Suppressor macrophage treated with lipopolysaccharide for 1 hour (primary cell): ENCODE measurements at regions not wholly inside any gene's neighbourhood (a gene's known extent, or its start where the extent isn't known, plus 50 kb on each side); places are given as distances from the start of the nearest gene placed in this dataset.
"Not testable (repeated sequence)": the region's sequence is repeated elsewhere in the genome, so short reads cannot be mapped to it uniquely, and the experiment has no call there.

Source experiments
- DNase-seq, 3 donors: peaks; one replicate each; pipeline ENCODE4 v3.0.0-alpha.2; 2020 to 2022

DNA sequence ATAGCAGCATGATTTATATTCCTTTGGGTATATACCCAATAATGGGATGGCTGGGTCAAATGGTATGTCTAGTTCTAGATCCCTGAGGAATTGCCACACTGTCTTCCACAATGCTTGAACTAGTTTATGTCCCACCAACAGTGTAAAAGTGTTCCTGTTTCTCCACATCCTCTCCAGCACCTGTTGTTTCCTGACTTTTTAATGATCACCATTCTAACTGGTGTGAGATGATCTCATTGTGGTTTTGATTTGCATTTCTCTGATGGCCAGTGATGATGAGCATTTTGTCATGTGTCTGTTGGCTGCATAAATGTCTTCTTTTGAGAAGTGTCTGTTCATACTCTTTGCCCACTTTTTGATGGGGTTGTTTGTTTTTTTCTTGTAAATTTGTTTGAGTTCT is 54.0 kb upstream of the GPR89A start:
- DNase-seq, result not testable (repeated sequence)

GRCh38 chr1:145545055-145545454 is 62.7 kb upstream of the GPR89A start:
- DNase-seq, result no peak

DNA sequence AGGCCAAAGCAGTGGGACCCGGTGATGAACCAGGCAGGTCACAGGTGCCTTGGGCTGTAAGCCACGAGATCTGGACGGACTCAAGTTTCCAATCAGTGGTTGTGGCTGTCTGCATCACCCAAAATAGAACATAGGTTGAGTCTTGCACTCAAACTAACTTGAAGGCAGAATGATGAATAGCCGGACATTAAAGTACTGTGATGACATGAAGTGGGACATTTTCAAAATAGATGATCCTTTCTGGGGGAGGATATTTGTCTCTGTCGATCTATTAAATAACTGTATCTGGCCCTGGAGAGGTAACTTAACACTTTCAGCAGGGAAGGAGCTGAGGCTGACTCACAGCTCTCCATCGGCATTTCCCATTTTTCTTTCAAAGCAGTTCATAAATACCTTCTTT is 66.1 kb upstream of the GPR89A start:
- DNase-seq, result not testable (repeated sequence)

DNA sequence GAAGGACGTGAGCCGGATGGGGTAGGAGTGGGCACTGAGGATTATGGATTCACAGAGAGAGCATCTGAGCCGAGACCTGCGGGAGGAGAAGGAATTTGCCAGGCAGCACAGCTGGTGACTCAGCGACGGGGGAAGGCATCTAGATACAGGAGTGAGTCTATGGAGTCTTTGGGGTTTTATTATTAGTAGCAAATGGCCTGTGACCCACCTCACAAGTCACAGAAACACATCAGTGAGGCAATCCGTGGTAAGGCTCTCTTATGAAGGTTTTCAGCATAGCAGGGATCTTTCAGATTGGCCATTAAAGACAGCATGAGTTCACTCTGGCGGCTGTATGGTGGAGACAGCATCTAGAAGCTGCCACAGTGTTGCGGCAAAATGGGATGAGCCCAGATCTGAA is 66.5 kb upstream of the GPR89A start:
- DNase-seq, result not testable (repeated sequence)

DNA sequence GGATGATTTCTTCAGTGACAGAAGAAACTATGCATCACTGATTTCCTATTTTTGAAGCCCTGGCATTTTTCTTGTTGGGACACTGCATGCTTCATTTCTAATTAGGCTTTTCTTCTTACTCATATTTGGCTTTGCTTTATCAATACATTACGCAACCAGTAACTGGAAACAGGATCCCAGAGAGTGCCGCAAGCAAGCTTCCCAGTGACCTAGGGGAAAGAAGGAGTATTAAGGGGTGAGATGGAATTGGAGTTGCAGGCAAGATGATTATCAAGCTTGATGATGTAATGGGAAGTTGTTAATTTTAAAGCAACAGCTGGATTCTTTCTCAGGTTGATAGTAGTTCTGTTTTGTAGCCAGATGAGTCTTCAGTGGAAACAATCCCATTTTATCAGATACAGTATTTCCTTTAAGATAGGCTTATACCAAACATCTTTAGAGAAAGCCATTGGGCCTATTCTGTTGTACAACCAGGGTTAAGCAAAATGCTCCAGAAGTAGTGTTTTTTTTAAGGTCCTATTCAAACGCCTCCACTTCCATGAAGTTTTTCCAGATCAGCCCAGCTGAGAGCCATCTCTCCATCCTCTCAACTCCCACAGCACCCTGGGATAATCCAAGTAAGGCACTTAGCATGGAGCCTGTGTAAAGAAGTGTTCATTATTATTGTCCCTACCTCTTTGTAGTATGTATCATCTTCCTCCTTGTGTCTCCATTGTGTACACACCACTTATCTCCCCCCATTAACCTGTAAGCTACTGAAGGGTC is 69.5 kb upstream of the GPR89A start:
- DNase-seq, result not testable (repeated sequence)

- not testable (repeated sequence) for DNase-seq
Measured at GRCh38 chr1:145537003-145537402, 70.8 kb upstream of the GPR89A start.

- not testable (repeated sequence) for DNase-seq
Measured at GRCh38 chr1:145535461-145535860, 72.3 kb upstream of the GPR89A start.

DNA sequence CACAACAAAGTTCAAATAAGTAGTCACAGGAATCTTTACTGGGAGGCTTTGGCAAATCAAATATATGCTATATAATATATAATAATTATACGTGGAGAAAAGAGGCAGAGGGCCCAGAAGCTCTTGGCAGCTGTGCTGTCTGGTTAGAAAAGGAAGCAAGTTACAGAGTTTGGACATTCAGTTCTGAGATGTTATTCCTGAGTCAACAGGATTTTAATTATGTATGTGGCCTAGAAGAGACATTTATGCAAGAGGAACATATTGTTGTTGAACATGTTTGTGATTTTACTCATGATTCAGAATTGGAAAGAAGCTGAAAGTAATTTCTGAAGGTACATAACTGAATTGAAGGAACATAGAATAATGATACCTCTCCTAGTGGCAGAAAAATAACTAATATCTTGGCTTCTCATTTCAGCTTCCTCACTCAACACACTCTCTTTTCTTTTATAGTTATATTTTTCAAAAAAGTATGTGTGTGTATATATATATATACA is 79.7 kb upstream of the GPR89A start:
- not testable (repeated sequence) for DNase-seq

- DNase-seq, result not testable (repeated sequence)
Measured at GRCh38 chr1:145520159-145520558, 87.6 kb upstream of the GPR89A start.

DNA sequence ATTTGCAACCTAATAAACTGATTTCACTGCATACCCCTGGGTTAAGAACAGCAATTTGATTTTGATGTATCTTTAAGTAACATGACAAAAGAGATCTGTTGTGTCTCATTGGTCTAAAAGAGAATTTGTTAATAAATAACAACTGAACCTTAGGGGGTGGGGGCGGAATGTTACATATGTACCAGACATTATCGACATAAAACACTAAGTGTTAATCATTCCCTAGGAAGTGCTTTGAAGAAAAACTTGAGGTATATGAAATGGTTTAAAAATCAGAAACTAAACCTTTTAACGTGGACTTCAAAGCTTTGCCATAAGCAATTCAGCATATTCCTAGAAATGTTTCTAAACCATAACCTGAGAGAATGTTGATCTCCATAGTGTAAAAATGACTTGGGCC is 88.5 kb upstream of the GPR89A start:
- DNase-seq, result not testable (repeated sequence)

DNA sequence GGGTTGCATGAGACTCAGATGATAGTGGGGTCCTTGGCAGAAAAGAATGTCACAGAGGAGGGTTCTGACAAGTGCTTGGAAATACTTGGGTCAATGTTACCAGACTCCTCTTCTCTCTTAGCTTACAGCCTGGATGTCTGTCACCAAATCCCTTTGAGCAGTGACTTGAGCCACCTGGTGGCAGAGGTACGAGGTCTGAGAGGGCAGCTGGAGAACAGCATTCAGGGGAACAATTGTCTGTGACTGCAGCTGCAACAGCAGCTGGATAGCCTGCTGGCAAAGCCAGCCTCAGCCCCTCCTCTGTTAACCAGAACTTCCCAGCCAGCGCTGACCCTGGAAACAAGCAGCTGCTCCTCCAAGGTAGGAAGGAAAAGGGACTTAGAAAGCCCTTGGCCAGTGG is 87.6 kb upstream of the NBPF20 start:
- DNase-seq, result not testable (repeated sequence)

- DNase-seq, result not testable (repeated sequence)
Measured at GRCh38 chr1:145508053-145508452, 82.7 kb upstream of the NBPF20 start.

- not testable (repeated sequence) for DNase-seq
Measured at GRCh38 chr1:145505663-145506647, 80.6 kb upstream of the NBPF20 start.

GRCh38 chr1:145504834-145505413 is 79.5 kb upstream of the NBPF20 start:
- DNase-seq, result not testable (repeated sequence)

DNA sequence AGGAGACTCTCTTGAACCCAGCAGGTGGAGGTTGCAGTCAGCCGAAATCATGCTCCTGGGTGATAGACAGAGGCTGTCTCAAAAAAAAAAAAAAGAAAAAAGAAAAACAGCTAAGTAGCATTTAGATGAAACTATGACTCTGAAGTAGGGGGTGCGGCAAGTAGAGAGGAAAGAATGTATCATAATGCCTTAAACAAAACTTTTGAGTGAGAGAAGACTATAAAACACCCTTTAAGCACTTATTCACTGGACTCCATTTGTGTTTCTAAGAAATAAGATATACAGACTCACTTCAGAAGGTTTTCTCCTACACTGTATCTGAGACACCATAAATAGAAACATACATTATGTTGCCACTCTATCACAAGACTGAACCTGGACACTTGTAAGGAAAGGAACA is 78.9 kb upstream of the NBPF20 start:
- not testable (repeated sequence) for DNase-seq

DNA sequence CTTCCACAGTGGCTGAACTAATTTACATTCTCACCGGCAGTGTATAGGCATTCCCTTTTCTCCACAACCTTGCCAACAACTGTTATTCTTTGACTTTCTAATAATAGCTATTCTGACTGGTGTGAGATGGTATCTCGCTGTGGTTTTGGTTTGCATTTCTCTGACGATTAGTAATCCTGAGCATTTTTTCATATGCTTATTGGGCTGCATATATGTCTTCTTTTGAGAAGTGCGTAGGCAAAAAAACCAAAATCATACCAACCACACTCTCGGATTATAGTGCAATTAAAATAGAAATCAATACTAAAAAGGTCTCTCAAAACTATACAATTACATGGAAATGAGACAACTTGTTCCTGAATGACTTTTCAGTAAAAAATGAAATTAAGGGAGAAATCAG is 74.8 kb upstream of the NBPF20 start:
- not testable (repeated sequence) for DNase-seq

DNA sequence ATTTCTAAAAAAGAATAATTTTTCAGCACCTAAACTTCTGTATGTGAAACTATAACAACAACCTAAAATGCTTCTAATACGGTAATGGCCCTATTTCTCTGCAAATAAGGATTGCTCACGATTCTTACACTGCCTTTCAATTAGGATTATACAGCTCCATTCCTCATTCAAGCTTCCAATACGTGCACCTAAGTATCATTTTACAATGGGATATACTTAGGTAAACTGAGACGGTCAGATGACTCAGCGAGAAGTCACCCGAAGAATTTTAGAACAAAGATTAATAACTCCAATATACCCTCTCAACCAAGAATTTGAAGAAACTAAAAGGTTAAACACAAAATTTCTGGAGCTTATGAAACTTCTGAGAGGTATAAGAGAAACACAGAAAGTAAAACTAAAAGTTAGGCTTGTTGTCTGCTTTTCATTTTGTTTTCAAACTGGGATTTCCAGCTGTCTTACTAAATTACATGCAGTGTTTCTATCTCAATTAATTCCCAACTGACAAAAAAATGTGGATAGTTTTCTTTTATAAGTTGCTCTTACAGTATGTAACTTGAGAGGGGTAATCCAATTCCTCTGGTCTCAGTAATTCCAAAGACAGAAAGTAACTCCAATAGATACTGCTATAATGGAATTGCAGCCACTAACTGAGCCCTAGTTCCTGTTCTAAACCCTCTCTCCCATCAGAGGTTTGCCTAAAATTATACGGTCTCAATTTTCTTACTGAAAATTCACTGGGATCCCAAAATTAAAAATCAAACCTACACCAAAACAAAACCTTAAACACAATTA is 69.9 kb upstream of the NBPF20 start:
- not testable (repeated sequence) for DNase-seq

- not testable (repeated sequence) for DNase-seq
Measured at GRCh38 chr1:145488193-145488933, 63.0 kb upstream of the NBPF20 start.

DNA sequence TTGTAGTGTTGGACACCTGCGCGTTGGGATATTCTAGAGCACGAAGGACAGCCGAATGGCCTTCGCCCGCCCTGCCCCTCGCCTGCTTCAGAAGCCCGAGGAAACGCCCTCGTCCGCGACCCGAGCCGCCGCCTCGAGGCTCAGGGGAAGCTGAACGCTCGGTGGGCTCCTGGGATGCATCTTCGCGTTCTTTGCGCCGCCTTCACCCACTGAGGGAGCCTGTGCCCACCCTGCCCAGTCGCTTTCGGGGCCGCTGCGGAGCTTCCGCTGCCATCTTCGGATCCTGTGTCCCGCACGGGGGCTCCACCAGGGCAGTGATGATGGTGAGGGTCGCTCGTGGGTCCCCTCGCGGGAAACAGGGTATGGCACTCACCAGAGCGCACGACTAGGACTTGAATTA is 61.8 kb upstream of the NBPF20 start:
- DNase-seq, result peak in 2 of 3 donors; percentile 1 to 10

DNA sequence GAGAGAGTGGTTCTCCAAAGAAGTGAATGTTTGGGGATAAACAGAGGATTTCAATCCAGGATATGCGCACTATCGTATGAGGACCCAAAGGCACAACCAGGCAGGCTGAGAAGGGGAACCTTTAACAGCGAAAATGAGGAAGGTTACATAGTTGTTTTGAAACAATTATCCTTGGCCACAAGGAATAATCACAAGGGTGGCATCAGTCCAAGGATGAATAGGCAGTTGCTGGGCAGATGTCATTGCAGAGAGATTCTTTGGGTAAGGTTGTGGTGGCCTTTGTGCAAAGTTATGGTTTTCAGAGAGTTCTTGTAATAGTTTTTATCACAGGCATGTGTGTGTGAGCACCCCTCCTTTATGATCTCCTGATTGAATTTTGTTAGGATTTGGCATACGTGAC is 58.9 kb upstream of the NBPF20 start:
- DNase-seq, result peak in 2 of 3 donors; percentile 5 to 22

DNA sequence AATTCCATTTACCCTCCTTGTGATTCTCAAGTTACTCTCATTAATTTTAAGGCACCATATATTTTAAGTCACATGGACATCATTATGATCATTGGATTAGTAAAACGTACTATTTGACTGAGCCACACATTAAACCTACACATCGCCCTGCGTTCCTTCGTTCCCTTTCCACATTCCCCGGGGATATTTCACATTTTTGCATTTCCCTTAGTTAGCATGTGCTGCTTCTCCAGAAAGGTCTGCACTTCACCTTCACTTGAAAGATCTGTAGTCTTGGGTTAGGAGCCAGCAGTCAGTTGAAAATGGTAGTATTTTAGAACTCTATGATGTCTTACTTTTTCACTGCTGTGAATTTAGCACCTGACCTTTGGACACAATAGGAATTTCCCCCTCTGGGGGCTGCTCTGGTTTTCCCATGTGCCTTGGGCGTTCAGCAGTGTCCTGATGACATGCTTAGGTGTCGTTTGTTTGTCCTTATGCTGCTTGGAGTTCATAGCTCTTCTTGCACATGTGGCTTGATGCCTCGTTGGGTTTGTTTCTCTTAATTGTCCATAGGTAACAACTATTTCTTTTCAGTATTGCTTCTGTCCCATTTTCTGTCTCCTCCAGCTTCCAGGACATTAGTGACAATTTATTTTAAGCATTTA is 56.9 kb upstream of the NBPF20 start:
- not testable (repeated sequence) for DNase-seq
